Retinal pigment epithelial cell (primary cell): ENCODE measurements at regions not wholly inside any gene's neighbourhood (a gene's known extent, or its start where the extent isn't known, plus 50 kb on each side); places are given as distances from the start of the nearest gene placed in this dataset.
"Not testable (repeated sequence)": the region's sequence is repeated elsewhere in the genome, so short reads cannot be mapped to it uniquely, and the experiment has no call there.

Experiments used
- DNase-seq: peaks from one replicate; pipeline ENCODE4 v3.0.0-alpha.2; 2010; ENCODE audit warnings: low read depth
- H3K4me3 ChIP-seq: 2 replicates; pipeline ENCODE4 v1.5.1; 2011; ENCODE audit warnings: mild to moderate bottlenecking, low read length, control low read depth, moderate library complexity

DNA sequence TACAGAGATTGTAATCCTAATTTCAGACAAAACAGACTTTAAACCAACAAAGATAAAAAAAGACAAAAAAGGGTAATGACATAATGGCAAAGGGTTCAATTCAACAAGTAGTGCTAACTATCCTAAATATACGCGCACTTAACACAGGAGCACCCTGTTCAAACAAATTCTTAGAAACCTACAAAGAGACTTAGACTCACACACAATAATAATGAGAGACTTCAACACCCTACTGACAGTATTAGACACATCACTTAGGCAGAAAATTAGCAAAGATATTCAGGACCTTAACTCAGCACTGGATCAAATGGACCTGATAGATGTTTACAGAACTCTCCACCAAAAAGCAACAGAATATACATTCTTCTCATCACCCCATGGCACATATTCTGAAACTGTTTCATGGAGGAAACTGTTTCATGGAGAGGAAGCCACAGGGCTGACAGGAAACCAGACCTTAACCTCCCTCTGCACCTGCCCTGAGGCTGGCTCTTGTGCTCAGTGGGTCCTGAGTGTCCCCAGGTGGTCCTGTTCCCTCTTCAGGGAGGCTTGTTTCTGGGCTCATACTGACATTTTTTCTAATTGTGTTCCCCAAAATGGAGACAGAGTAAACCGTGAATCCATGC is 54.7 kb downstream of the OR4M2 start:
- DNase-seq, H3K4me3 ChIP-seq: not testable (repeated sequence)

DNA sequence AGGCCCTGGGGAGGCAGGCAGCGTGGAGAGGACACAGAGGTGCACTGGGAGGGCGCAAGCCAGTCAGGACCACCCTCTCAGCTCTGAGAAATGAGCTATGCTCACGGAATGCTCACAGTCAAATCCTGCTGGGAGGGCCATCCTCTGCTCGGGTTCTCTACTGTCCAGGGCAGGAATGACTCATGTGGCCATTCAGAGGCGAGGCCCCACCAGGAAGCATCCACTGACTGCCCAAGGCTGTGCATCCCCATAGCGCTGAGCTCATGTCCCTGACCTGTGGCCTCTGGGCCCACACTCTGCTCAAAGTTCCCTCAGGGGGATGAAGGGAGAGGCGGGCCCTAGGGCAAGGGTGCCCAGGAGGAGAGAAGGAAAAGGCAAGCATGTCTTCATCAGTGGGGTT is 57.2 kb downstream of the OR4M2 start:
- H3K4me3 ChIP-seq, DNase-seq: not testable (repeated sequence)

DNA sequence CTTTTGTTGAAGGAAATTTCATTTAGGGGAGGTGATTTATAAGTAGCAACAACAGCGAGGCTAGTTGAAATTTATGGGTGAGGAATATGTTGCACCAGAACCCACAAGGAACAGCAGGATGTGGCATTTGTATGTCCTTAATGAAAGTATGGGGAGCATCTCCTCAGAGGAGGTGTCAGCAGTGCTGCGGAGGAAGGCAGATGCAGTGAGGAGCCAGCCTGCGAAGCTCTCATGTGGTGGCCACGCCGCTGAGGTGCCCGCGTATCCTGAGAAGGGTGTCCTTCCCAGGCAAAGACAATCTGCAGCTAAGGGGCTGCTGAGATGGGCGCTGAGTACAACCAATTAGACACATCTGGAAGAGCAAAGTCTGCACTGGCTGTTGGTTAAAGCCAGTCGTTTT is 60.8 kb downstream of the OR4M2 start:
- DNase-seq, H3K4me3 ChIP-seq: not testable (repeated sequence)

DNA sequence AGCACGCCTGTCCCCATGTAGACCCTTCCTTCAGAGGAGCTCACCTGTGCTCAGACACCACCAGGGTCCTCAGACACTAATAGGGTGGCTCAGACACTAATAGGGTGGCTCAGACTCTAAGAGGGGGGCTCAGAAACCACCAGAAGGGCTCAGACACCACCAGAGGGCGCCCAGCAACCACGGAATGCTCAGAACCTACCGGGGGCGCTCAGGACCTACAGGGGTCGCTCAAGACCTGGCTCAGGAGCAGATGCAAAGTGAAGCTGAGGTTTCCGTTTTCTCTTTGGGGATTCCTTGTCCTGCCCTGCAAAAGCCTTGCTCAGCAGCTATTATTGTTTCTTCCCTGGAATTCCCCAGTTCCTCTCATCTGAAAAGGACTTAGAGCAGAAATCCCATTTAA is 67.8 kb downstream of the OR4M2 start:
- not testable (repeated sequence) for DNase-seq

DNA sequence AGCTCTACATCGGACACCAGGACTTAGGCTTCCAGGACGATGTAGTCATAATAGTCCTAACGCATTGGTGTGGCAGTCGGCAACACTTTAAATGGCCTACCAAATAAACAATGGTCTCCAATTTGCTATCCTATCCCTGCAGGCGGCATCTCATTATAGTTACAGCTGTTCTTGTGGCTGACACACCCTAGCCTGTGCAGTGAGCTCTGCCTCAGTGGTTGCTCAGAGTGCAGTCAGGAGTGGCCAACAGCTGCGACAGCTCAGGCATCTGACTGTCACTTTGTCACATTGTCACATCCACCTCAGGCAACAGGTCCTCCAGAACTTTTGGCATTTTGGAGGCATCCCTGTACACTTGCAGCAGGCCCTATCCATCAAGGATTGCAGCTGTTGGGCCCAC is 77.9 kb downstream of the OR4M2 start:
- not testable (repeated sequence) for H3K4me3 ChIP-seq, DNase-seq

More for the DNA sequence above, 67.8 kb downstream of the OR4M2 start:
- not testable (repeated sequence) for H3K4me3 ChIP-seq

DNA sequence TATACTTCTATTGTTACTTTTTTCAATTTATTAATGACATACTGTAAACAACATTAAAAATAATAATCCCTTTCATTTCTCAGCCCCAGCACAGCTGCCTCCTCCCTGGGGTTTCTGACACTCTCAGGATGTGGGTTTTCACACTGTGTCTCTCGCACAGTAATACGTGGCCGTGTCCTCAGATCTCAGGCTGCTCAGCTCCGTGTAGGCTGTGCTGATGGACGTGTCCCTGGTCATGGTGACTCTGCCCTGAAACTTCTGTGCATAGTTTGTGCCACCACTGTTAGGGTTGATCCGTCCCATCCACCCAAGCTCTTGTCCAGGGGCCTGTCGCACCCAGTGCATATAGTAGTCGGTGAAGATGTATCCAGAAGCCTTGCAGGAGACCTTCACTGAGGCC is 80.0 kb downstream of the OR4M2 start:
- DNase-seq, result not testable (repeated sequence)

DNA sequence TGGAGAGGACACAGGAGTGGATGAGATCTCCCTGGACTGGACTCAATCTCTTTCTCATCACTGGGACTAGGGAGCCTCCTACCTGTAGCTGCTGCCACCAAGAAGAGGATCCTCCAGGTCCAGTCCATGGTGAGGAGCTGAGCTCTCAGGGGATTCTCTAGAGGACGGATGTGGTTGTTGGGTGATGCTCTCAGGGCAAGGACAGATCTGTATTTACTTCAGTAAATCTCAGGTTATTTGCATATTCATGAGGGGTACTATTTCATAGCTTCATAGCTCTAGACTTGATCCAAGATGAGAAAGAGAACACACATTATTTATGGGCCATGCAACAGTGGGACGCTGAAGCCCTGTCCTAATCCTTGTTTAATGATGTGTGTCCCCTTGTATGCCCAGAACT is 80.4 kb downstream of the OR4M2 start:
- DNase-seq, H3K4me3 ChIP-seq: not testable (repeated sequence)

More for the DNA sequence above, 80.0 kb downstream of the OR4M2 start:
- not testable (repeated sequence) for H3K4me3 ChIP-seq

DNA sequence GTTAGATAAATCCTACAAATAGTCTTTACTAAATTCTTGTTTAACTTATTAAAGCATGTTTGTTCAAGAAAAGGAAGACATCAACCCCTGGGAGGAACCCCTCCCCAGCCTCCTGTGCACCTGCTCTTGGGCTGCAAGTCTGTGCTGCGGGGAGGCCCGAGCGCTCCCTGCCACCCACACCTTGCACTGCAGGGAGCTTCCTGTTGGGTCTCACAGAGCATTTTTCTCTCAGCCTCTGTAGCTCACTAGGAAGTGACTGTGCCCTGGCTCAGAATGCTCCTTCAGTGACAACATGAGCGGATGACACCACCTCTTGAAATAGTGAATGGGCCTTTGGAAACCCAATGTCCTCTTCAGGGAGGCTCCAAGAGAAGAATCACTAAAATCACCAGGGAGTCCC is 81.1 kb downstream of the OR4M2 start:
- DNase-seq, H3K4me3 ChIP-seq: not testable (repeated sequence)

DNA sequence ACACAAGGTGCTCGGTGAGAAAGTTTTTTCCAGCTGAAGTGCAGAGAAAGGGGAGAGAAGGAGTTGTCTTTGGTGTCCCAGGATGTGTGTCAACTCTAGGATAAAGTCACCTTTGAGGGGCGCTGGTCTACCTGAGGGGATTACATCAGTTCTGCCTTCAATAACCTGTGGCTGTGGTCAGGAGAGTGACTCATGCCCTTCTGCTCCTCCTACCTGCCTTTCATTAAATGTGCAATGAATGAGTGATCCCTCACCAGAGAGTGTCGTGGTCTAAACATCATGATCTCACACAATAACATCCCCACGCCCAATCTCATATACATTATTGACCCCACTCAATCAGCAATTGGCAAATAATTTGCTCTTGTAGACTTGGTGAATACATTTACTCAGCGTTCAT is 83.4 kb downstream of the OR4M2 start:
- H3K4me3 ChIP-seq, DNase-seq: not testable (repeated sequence)

DNA sequence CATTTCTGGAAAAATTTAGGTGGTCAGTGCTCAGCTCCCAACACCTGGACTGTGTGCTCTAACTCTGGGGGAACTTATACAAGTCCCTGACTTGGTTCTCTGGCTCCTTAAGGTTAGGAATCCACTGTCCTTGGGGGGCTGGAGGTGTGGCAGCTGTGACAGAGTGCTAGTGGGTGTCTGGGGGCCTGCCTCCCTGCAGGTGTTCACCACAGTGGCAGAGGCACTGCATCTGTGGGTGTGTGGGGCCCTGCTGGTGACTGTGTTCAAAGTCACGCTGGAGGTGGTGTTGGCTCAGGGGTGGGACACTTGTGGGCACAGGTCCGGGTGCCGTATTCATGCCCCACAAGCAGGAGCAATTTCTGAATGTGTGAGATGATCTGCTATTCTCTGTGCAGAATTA is 87.2 kb downstream of the OR4M2 start:
- DNase-seq, H3K4me3 ChIP-seq: not testable (repeated sequence)

DNA sequence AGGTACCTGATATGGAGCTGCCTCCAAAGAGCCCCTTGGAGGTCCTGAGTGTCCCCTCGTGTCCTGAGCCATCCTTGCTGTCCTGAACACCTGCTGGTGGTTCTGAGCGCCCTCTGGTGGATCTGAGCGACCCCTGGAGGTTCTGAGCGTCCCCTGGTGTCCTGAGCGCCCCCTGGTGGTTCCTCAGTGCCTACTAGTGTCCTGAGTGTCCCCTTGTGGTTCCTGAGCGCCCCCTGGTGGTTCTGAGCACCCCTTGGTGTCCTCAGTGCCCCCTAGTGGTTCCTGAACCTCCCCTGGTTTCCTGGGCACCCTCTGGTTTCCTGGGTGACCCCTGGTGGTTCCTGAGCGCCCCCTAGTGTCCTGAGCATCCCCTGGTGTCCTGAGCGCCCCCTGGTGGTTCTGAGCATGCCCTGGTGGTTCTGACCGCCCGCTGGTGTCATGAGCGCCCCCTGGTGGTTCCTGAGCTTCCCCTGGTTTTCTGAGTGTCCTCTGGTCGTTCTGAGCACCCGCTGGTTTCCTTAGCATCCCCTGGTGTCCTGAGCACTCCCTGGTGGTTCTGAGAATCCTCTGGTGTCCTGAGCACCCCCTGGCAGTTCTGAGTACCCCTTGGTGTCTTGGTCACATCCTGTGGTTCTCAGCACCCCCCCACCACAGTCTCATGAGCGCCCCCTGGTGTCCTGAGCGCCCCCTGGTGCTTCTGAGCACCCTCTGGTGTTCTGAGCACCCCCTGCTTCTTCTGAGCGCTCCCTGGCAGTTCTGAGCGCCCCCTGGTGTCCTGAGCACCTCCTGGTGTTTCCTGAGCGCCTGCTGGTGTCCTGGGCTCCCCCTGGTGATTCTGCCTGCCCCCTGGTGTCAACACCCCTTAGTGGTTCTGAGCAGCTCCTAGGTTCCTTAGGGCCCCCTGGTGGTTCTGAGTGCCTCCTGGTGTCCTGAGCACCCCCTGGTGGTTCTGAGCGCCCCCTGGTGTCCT is 93.0 kb downstream of the OR4M2 start:
- not testable (repeated sequence) for DNase-seq, H3K4me3 ChIP-seq

DNA sequence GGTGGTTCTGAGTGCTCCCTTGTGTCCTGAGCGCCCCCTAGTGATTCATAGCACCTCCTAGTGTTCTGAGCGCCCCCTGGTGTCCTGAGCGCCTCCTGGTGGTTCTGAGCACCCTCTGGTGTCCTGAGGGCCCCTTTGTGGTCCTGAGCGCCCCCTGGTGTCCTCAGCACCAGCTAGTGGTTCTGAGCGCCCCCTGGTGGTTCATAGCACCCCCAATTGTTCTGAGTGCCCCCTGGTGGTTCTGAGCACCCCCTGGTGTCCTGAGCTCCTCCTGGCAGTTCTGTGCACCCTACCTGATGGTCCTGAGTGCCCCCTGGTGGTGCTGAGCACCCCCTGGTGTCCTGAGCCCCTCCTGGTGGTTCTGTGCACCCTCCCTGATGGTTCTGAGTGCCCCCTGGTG is 93.8 kb downstream of the OR4M2 start:
- not testable (repeated sequence) for DNase-seq, H3K4me3 ChIP-seq

DNA sequence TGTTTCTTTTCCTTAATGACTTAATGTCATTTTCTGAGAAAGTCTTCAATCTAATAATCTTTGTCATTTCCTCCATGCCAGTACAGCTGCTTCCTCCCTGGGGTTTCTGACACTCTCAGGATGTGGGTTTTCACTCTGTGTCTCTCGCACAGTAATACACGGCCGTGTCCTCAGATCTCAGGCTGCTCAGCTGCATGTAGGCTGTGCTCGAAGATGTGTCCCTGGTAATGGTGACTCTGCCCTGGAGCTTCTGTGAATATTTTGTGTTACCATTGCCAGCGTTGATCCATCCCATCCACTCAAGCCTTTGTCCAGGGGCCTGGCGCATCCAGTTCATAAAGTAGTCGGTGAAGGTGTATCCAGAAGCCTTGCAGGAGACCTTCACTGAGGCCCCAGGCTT is 97.6 kb downstream of the OR4M2 start:
- DNase-seq, H3K4me3 ChIP-seq: not testable (repeated sequence)

DNA sequence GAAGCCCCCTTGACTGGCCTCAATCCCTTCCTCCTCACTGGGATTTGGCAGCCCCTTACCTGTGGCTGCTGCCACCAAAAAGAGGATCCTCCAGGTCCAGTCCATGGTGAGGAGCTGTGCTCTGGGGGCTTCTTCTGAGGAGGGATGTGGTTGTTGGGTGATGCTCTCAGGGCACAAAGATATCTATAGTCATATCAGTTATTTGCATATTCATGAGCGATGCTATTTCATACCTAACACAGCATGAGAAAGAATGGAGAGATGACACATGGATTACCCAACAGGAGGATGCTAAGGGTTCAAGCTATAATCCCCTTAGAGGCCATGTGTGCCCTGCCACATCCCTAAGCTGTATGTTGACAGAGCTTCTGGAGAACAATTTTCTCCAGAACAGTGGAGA is 98.1 kb downstream of the OR4M2 start:
- not testable (repeated sequence) for DNase-seq, H3K4me3 ChIP-seq

DNA sequence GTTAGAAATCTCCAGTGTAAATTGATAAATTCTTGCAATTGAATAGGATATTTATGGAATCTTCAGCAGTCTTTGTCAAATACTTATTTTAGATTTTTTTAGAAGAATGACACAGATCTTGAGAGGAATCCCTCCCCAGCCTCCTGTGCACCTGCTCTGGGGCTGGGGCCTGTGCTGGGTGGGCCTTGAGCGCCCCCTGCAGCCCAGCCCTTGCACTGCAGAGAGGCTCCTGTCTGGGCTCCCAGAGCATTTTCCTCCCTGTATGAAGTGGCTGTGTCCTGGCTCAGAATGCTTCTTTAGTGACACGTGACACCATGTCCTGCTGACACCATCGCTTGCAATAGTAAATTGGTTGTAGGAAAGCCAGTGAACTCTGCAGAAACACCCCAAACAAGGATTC is 98.7 kb downstream of the OR4M2 start:
- not testable (repeated sequence) for H3K4me3 ChIP-seq, DNase-seq

DNA sequence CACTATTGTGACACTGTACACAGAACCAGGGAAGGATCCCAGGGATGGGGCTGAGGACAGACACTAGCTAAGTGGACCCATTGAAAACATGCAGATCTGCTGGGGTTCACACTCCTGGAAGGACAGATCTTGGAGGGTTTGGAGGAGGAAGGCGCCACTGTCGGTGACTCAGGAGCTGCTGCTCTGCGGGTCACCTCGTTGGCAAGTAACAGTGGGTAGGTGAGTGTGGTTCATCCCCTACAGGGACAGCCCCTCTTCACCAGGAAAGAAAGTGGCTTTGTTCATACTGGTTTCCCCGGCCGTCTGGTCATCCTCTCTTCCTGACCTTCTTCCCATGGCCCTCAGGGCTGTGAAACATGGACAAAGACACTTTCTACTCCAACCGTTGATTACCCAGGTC is 100.3 kb downstream of the OR4M2 start:
- not testable (repeated sequence) for DNase-seq, H3K4me3 ChIP-seq

DNA sequence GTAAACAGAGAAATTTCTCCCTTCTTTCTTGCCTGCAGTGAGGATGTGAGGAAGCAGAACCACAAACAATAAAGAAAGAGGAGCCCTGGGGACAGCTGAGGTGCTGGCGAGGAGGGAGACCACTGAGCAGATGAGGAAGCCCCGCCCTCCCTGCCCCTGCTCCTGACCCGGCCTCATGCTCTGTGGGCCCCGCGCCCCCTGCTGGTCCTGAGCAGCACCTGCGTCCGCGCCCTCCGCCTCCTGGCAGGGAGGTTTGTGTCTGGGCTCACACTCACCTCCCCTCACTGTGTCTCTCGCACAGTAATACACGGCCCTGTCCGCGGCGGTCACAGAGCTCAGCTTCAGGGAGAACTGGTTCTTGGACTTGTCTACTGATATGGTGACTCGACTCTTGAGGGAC is 104.4 kb downstream of the OR4M2 start:
- H3K4me3 ChIP-seq, DNase-seq: not testable (repeated sequence)

DNA sequence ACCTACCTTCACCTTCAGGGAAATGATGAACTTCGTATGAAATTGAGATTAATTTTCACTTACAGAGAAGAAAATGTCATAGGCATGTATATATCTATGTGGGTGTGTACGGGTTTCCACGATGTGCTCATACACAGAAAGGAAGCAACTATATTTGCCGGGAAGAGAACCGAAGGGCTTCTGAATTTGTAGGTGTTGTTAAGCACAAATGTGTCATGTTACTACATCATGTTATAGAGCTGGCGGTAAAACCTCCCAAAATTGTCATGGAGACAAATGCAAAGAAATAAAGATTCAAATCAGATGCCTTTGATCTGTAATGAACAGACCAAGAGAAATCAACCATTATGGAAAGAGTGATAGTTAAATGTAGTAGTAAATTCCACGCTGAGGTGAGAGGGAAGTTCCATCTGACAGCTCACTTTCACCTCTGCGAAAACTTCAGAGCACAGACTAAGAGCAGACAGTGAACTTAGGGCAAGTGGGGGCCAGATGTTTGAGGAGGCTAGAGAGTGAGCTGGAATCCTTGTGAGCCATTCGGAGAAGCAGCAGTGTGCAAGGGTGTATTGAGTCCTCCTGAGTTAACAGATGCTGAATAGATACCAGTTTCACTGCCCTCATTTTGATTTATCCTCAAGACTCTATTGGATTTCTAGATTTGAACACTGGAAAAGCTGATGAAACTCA is 106.7 kb downstream of the OR4M2 start:
- DNase-seq, H3K4me3 ChIP-seq: not testable (repeated sequence)

DNA sequence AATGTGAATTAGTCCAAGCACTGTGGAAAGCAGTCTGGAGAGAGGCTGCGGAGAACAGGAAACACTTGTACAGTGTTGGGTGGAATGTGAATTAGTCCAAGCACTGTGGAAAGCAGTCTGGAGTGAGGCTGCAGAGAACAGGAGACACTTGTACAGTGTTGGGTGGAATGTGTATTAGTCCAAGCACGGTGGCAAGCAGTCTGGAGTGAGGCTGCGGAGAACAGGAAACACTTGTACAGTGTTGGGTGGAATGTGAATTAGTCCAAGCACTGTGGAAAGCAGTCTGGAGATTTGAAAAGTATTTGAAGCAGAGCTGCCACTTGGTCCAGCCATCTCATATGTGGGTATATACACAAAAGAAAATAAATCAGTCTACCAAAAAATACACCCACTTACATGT is 111.5 kb downstream of the OR4M2 start:
- not testable (repeated sequence) for DNase-seq, H3K4me3 ChIP-seq
